ENCODE measurements at regions not wholly inside any gene's neighbourhood (a gene's known extent, or its start where the extent isn't known, plus 50 kb on each side); places are given as distances from the start of the nearest gene placed in this dataset.
"Not testable (repeated sequence)": the region's sequence is repeated elsewhere in the genome, so short reads cannot be mapped to it uniquely, and the experiment has no call there.

- no peak for DNase-seq
Observed at GRCh38 chr2:16454621-16455020, 211.0 kb downstream of the CYRIA start.

- no peak for DNase-seq
Observed at GRCh38 chr2:16452123-16452522, 213.5 kb downstream of the CYRIA start.

GRCh38 chr2:16446706-16447105 lies 218.9 kb downstream of the CYRIA start:
- no peak for DNase-seq

DNA sequence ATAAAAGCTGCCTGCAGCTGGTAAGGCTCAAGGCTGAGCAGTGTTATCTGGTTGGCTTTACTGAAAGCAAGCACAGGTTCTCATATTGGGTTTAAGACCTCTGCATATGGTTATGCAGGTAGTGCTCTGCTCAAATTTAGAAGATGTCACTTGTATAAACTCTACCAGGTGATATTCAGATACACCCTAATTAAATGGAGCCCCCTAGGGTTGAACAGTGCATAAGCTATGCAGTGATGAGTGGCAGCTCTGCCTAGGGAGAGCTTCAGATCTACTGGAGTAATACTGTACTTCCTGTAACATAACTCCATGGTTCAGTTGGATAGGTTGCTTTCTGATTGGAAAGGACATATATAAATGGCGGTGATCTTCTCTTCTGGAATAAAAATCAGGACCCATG lies 222.7 kb downstream of the CYRIA start:
- DNase-seq = no peak

DNA sequence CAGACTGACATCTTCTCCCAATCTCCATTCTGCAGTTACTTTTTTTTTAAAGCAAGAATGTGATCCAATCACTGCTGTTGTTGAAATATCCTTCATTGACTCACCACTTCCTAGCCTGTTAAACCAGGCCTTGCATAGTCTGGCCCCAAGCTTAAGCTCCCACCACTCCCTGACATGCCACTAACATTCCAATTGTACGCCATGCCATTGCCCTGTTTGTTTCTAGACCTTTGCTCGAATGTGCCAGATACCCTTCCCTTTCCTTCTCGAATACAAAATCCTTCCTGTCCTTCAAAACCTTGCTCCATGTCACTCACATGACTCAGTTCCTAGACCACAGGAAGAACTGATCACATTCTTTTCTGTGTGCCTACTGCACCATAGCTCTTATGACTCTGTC lies 224.2 kb downstream of the CYRIA start:
- DNase-seq = no peak

GRCh38 chr2:16440898-16441297 lies 224.7 kb downstream of the CYRIA start:
- no peak for DNase-seq

DNA sequence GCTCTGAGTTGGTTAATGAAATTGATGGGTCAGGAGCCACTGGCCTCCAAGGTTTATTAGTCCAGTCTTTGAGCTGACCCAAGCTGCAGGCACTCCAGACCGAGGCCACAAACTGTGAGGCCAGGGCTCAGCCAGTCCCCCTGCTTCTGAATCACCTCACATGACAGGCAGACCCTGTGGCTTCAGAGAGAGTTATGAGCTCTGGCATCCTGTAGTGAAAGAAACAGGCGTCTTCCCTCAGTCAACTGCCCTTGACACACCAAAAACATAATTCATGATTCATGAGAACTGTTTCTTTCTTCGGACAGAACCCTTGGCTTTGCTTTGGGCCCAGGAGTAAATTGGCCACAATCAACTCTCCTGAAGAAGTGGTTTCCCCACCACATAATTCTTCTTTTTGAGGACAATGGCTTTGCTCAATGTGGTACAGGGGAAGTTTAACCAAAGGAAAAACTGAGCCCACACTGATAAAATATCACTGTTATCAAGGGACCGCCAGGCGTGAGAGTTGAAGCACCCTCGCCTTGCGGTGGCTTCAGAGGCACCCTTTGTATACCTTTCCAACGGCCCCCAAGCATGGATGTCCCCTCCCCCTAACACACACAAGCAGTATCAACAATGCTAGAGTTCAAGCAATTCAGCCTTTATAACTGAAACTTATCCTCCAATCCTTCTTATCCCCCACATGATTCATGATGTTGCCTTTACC lies 226.9 kb downstream of the CYRIA start:
- DNase-seq = no peak

- no peak for DNase-seq
Observed at GRCh38 chr2:16437189-16437588, 228.4 kb downstream of the CYRIA start.

- no peak for DNase-seq
Observed at GRCh38 chr2:16434393-16434792, 231.2 kb downstream of the CYRIA start.

DNA sequence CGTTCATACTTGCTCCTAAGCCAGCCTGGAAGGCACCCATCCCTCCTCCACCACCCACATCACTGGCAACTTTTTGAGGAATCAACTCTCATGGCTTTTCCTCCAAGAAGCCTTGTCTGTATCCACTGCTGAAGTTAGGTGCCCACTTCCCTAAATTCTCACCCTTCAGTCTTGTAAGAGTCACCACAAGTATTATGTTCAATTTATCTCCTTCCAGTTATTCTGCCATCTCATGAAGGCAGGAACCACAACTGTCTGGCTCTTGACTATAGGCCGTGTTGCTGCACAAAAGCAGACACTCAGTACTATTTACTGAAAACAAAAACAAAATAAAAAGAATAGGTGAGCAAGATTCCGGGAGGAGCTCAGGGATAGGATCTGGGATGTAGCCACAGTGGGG lies 234.8 kb downstream of the CYRIA start:
- no peak for DNase-seq

DNA sequence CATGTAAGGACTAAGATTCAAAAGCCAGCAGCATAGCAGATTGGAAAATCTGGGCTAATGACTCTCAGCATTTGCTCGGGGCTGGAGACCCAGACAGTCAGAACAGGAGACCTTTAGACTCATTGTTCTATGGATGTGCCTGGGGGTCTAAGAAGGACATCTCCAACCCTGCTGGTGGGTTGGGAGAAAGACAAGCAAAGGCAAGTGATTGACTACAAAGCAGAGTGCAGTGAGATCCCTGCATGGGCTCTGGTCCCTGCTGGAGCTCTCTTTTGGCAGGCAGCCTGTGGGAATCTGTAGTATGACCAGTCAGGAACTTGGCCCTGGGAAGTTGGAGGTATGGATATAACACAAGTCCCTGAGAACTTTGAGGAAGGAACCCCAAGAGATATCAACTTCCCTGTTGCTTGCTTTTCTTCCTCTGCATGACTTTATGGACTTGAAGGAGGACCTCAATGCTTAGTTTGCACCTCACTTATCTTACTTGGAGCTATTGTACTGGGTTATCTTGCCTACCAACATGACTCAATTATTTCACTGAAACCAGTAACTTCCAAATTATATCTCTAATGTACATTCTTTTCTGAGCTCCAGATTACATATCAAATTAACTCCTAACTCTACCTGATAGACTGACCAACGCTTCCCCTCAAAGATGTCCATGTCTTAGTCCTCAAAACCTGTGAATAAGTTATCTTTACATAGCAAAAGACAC lies 236.0 kb downstream of the CYRIA start:
- DNase-seq = no peak

GRCh38 chr2:16429002-16429401 lies 236.6 kb downstream of the CYRIA start:
- no peak for DNase-seq

DNA sequence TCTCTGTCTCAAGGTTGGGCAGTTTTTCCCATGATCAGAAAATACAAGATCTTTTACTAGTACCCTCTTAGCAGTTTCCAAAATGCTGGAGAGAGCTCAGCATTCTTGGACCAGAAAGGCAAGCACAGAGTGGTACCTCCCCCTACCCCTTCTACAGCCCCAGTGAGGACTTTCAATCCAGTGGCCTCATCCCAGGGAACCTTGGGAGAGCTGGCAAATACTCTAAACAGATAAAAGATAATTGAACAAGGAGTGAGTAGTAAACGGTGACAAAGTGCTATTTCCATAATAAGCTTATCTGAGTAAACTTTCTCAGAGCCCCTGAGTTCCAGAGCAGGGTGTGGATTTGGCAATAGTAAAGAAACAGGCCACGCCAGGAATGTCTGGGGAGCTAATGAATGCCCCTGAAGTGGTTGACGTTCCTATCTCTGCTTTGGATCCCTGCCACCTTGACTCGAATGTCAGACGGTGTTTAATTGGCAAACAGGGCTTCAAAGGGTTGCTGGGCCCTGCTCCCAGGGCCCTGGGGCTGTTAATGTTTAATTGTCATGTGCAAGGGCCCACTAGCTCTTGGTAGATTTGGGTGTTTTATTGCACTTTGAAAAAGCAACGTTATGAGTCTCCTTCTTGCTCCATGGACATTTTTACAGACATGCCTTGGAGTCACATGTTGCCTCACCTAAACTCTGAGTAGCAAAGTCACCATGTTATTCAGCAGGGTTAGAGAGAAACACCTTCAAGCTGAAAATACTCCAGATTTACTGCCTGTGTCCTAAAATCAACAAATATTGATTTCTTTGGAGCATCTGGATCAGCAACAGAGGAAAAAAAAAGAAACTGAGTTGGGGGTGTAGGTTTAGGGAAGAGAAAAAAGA lies 239.9 kb downstream of the CYRIA start:
- DNase-seq = no peak

DNA sequence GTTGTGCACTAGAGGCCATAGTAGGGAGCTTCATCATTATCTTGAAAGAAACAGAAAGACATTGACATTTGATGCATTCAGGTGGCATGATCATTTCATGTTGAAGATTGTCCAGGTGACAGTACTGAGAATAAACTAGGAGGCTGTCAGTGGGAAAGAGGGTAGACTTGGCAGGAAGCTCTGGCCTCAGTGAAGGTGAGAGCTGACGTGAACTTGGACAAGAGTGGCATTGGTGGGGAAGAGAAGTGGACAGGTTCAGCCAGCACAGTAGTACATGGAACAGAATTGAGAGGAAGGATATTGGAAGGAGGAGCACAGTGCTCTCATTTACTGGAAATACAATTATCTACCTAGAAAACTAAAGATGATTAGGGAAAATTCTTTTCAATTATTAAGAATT lies 245.2 kb downstream of the CYRIA start:
- no peak for DNase-seq

DNA sequence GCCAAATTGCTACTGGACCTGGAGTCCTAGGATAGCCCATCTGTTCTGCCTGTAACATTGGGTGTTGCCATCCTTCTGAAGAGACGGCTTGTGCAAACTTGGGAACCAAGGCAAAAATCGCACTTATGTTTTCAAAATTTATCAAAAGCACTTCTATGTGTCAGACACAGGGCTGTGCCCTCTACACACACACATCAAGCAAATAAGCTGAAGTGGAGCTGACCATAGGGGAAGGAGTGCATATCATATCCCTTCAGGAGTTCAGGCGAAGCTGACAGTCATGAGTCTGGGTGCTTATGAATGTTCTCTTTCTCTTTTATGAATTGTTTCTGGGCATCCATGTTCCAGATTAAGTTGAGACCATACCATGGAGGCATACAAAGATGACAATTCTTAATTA lies 247.9 kb downstream of the CYRIA start:
- no peak for DNase-seq

GRCh38 chr2:16416651-16417050 lies 249.0 kb downstream of the CYRIA start:
- no peak for DNase-seq

DNA sequence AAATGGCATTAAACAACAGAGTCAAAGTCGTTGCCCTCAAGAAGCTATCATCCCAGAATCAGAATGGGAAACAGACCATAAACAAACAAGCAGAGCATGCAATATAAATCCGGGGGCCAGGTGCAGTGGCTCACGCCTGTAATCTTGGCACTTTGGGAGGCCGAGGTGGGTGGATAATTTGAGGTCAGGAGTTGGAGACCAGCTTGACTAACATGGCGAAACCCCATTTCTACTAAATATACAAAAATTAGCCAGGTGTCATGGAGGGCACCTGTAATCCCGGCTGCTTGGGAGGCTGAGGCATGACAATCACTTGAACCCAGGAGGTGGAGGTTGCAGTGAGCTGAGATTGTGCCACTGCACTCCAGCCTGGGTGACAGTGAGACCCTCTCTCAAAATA lies 249.8 kb downstream of the CYRIA start:
- not testable (repeated sequence) for DNase-seq

DNA sequence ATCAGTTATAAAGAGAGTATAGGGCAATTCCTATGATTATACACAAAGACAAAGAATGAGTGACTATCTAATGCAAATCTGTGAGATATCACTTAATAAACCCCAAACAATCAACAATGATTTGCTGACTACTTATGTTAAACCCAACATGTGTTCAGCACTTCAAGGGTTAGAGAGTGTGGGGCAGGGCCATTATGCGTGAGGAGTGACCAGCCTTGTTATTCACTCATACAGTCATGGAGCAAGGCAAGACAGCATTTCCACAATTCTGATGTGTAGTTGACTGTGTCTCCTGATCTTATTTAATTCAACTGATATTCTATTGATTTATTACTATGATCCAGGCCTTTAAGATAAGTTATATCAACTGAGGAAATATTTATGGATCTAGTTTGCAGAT lies 251.7 kb downstream of the CYRIA start:
- DNase-seq = no peak

DNA sequence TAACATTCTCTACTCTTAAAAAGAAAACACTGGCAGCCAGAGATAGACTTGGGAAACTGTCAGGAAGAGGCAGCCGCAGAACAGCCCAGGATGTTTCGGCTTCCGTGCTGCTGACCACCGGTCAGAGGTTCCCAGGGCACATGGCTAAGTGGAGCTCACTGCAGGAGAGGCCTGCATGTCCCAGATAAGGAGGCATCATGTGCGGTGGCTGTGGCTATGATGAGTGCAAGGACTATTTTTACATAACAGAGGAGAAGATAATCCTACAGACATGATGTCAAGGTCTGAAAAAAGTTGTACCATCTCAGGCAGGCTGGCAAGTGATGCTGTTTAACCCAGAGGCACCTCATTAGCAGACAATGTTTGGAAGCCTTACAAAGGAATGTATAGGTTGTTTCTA lies 252.3 kb downstream of the CYRIA start:
- no peak for DNase-seq

GRCh38 chr2:16412321-16413030 lies 253.2 kb downstream of the CYRIA start:
- no peak for DNase-seq

DNA sequence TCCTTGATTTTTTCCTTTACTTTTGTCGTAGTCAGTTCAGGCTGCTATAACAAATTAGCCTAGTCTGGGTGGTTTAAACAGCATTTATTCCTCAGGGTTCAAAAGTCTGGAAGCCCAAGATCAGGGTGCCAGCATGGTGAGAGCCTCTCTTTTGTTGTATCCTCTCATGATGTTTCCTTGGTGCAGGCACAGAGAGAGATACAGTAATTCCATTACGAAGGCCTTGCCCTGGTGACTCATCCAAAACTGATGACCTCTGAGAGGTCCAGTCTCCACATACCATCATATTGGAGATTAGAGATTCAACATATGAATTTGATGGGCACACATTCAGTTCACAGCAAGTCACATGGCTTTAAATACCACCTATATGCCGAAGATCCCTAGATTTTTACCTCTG lies 253.8 kb downstream of the CYRIA start:
- no peak for DNase-seq

- DNase-seq = no peak
Observed at GRCh38 chr2:16409849-16410248, 255.8 kb downstream of the CYRIA start.

- DNase-seq = no peak
Observed at GRCh38 chr2:16409006-16409390, 256.6 kb downstream of the CYRIA start.
